Naive B cell (primary cell): ENCODE measurements at regions not wholly inside any gene's neighbourhood (a gene's known extent, or its start where the extent isn't known, plus 50 kb on each side); places are given as distances from the start of the nearest gene placed in this dataset.

ENCODE experiments used
- ATAC-seq, 2 donors: fragments of 150-1000 bp; cut with Tn5 transposase; 2 replicates each; pipeline ENCODE4 v1.10.0; 2021; ENCODE audit warnings: low read depth in 2 of 2, mild to moderate bottlenecking in 2 of 2, moderate library complexity in 2 of 2
- DNase-seq: peaks from one replicate; pipeline ENCODE4 v3.0.0; 2022
- H3K27ac Mint-ChIP-seq, 6 donors: one replicate each; pipeline ENCODE4 v1.8.0; 2020 to 2022; ENCODE audit warnings: mild to moderate bottlenecking in 6 of 6, mixed read lengths in 6 of 6, moderate library complexity in 5 of 6, inconsistent platforms in 2 of 6
- H3K27me3 Mint-ChIP-seq, 3 donors: one replicate each; pipeline ENCODE4 v1.8.0; 2021 to 2022; ENCODE audit warnings: mixed read lengths in 3 of 3, mild to moderate bottlenecking in 1 of 3
- H3K36me3 Mint-ChIP-seq, 2 donors: one replicate each; pipeline ENCODE4 v1.8.0; 2020 to 2022; ENCODE audit warnings: mixed read lengths in 2 of 2, inconsistent platforms in 1 of 2, mild to moderate bottlenecking in 1 of 2
- H3K4me1 Mint-ChIP-seq, 3 donors: one replicate each; pipeline ENCODE4 v1.8.0; 2020 to 2022; ENCODE audit warnings: mixed read lengths in 3 of 3, inconsistent platforms in 1 of 3, mild to moderate bottlenecking in 1 of 3, moderate library complexity in 1 of 3
- H3K4me3 Mint-ChIP-seq, 8 donors: one replicate each; pipeline ENCODE4 v1.8.0; 2020 to 2022; ENCODE audit warnings: mild to moderate bottlenecking in 8 of 8, mixed read lengths in 8 of 8, moderate library complexity in 8 of 8, inconsistent platforms in 2 of 8
- H3K9me3 Mint-ChIP-seq, 7 donors: one replicate each; pipeline ENCODE4 v1.8.0; 2020 to 2022; ENCODE audit warnings: mixed read lengths in 7 of 7, mild to moderate bottlenecking in 5 of 7, inconsistent platforms in 2 of 7, moderate library complexity in 1 of 7

DNA sequence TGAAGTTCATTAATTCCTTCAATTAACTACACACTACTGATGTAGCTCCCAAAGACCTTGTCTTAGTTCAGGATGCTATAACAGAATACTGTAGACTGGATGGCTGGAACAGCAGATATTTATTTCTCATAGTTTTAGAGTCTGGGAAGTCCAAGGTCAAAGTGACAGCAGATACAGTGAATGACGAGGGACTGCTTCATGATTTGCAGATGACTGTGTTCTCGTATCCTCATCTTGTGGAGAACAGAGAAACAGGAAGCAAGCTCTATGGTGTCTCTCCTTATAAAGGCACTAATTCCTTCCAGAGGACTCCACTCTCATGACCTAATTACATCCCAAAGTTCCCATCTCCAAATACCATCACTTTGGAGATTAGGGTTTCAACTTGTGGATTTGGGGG is 65.6 kb upstream of the MAP1B start:
- Mint-ChIP-seq H3K27me3 (peaks cover 21 to 33% (median 27%) of the 10 kb centered on the region in 3 donors), H3K36me3 (no peaks in the 10 kb centered on the region), H3K4me1 (no peaks in the 10 kb centered on the region), H3K27ac (no peak overlapping the region), H3K9me3 (peaks cover 0 to 3% (median 0%) of the 10 kb centered on the region in 7 donors), H3K4me3 (no peak overlapping the region)
- no peak for ATAC-seq
- no peak for DNase-seq

DNA sequence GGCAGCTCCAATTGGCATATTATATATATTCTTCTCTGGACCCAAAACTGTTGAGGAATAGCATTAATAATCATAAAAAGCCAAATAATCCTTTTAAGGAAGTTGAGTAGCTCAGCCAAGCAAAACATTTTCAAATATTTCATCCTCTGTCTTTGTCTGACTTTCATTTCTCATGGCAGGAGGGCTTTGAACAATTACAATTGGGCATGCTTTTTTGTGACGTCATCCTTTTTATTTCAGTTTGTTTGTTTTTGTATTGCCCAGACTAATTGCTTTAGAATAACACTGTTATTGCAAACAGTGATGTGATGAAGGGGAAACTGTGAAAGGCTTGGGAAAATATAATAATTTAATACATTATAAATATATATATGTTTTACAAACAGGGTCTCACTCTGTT is 65.2 kb upstream of the MAP1B start:
- Mint-ChIP-seq H3K9me3 (peaks cover 0 to 4% (median 2%) of the 10 kb centered on the region in 7 donors), H3K27me3 (peaks cover 20 to 28% (median 22%) of the 10 kb centered on the region in 3 donors), H3K4me1 (no peaks in the 10 kb centered on the region), H3K27ac (no peak overlapping the region), H3K4me3 (no peak overlapping the region), H3K36me3 (no peaks in the 10 kb centered on the region)
- ATAC-seq (no peak), DNase-seq (no peak)

DNA sequence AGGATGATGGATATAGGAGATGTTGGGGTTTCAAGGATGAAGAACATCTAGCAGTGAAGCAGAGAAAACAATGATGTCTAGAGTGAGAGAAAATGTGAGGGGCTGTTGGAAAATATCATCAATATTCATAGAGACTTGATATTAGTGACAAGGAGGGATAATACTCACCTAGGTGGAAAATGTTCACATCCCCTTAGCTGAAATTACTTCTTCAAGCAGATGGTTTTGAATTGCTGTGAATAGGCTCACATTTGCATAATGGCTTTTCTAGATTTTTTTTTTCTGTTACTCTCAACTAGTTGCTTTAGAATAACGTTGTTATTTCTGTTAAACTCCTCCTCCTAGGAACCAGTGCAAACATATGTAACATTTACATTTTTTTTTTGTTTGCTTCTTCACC is 61.6 kb upstream of the MAP1B start:
- ATAC-seq (no peak), DNase-seq (no peak)
- no peak overlapping the region for H3K27ac Mint-ChIP-seq
- H3K4me3 Mint-ChIP-seq: no peak overlapping the region
- peaks cover 3 to 15% (median 11%) of the 10 kb centered on the region in 7 donors for H3K9me3 Mint-ChIP-seq
- no peaks in the 10 kb centered on the region for H3K4me1 Mint-ChIP-seq
- H3K36me3 Mint-ChIP-seq: no peaks in the 10 kb centered on the region
- peaks cover 16 to 29% (median 18%) of the 10 kb centered on the region in 3 donors for H3K27me3 Mint-ChIP-seq

DNA sequence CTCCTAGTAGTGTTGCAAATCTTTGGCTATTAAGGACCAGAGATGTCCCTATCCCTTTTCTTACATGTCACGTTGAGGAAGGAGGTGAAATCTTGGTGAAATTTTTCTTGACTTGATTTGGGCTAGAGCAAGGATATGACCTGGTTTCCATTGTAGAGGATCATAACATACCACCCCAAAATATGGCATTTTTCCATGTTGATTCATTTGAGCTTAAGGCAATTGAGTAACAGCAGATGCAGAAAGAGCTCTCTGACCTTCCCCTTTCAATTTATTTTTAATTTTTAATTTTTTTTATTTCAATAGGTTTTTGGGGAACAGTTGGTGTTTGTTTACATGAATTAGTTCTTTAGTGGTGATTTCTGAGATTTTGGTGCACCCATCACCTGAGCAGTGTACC is 61.2 kb upstream of the MAP1B start:
- ATAC-seq: no peak

DNA sequence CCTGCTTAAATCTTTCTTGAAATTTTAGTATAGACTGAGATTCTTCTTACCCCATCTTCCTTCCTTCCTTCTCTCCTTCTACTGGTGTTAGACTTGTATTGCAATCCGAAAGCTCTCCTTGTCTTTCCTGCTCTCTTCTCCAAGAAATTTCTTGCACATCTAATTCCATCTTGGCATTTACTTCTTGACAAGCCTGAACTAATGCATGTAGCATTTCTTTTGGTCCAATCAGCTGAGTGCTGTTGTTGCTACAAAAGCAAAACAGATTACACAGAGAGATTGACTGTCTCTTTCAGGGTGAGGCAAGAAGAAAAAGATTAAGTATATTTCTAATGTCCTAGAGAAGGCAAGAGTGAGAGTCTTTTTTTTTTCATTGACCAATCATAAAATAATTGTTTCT is 51.6 kb upstream of the MAP1B start:
- H3K27ac Mint-ChIP-seq: no peak overlapping the region
- H3K27me3 Mint-ChIP-seq: peaks cover 3 to 17% (median 10%) of the 10 kb centered on the region in 3 donors
- H3K36me3 Mint-ChIP-seq: no peaks in the 10 kb centered on the region
- no peaks in the 10 kb centered on the region for H3K4me1 Mint-ChIP-seq
- DNase-seq (no peak), ATAC-seq (no peak)
- H3K4me3 Mint-ChIP-seq: no peak overlapping the region
- H3K9me3 Mint-ChIP-seq: peaks cover 0 to 10% (median 5%) of the 10 kb centered on the region in 7 donors

More for the DNA sequence above, 61.2 kb upstream of the MAP1B start:
- H3K4me3 Mint-ChIP-seq: no peak overlapping the region
- no peak overlapping the region for H3K27ac Mint-ChIP-seq
- peaks cover 18 to 29% (median 20%) of the 10 kb centered on the region in 3 donors for H3K27me3 Mint-ChIP-seq
- no peaks in the 10 kb centered on the region for H3K36me3 Mint-ChIP-seq
- H3K4me1 Mint-ChIP-seq: no peaks in the 10 kb centered on the region
- no peak for DNase-seq
- peaks cover 3 to 15% (median 11%) of the 10 kb centered on the region in 7 donors for H3K9me3 Mint-ChIP-seq
